K562 (cell line): ENCODE measurements at regions not wholly inside any gene's neighbourhood (a gene's known extent, or its start where the extent isn't known, plus 50 kb on each side); places are given as distances from the start of the nearest gene placed in this dataset.

Experiments
- BACH1 ChIP-seq: fragments of 200-800 bp; sonication (Bioruptor generic); IDR thresholded peaks from 2 replicates; pipeline ENCODE4 v1.6.1; 2016; ENCODE audit warnings: missing genetic modification characterization, missing compliant biosample characterization
- BRF1 ChIP-seq: IDR thresholded peaks from 3 replicates; pipeline ENCODE4 v1.6.1; 2011; ENCODE audit warnings: borderline replicate concordance, mild to moderate bottlenecking; ENCODE audit not compliant: insufficient read length; ENCODE audit errors: extremely low read depth
- CAMTA2 ChIP-seq: fragments of 250-450 bp; sonication (Bioruptor Pico); conservative IDR thresholded peaks from 2 replicates; pipeline ENCODE4 v1.5.1; 2022
- CTCF ChIP-seq, 3 experiments: IDR thresholded peaks in 2 of 3; conservative IDR thresholded peaks in 1 of 3; 2 replicates each; pipeline ENCODE4 v1.5.1; 2011 to 2012; ENCODE audit warnings: low read length in 3 of 3, mild to moderate bottlenecking in 3 of 3, control low read depth in 2 of 3, improper control_type of control experiment in 1 of 3, inconsistent platforms in 1 of 3, low read depth in 1 of 3, mixed read lengths in 1 of 3, moderate library complexity in 1 of 3; ENCODE audit not compliant: insufficient read depth in 2 of 3
- HMBOX1 ChIP-seq: sonication (generic); IDR thresholded peaks from 2 replicates; pipeline ENCODE4 v1.6.1; 2016
- MYC ChIP-seq, 2 experiments: fragments of 250-450 bp in 1 of 2; sonication (Bioruptor Pico) in 1 of 2; IDR thresholded peaks; 2 replicates each; pipeline versions ENCODE4 v1.5.1 to v1.6.1; 2012 to 2021; ENCODE audit warnings: low read depth in 2 of 2, borderline replicate concordance in 1 of 2, improper control_type of control experiment in 1 of 2, low read length in 1 of 2, mild to moderate bottlenecking in 1 of 2, moderate library complexity in 1 of 2
- POLR2A ChIP-seq: fragments of 450-650 bp; conservative IDR thresholded peaks from 2 replicates; pipeline ENCODE4 v1.6.1; 2016
- PRDM10 ChIP-seq: fragments of 450-650 bp; IDR thresholded peaks from 2 replicates; pipeline ENCODE4 v1.6.1; 2018; ENCODE audit not compliant: partially characterized antibody
- SREBF2 ChIP-seq: sonication (generic); formaldehyde crosslinking; IDR thresholded peaks from 2 replicates; pipeline ENCODE4 v1.4.0; 2020; ENCODE audit warnings: mild to moderate bottlenecking, missing genetic modification reagents
- ZBTB34 ChIP-seq: fragments of 250-450 bp; sonication (Bioruptor Pico); IDR thresholded peaks from 2 replicates; pipeline ENCODE4 v1.8.0; 2021; ENCODE audit warnings: mild to moderate bottlenecking, moderate library complexity
- ZNF212 ChIP-seq: fragments of 450-650 bp; formaldehyde crosslinking; IDR thresholded peaks from 2 replicates; pipeline ENCODE4 v1.4.0; 2020; ENCODE audit warnings: mild to moderate bottlenecking
- ZSCAN32 ChIP-seq: fragments of 450-650 bp; formaldehyde crosslinking; IDR thresholded peaks from 2 replicates; pipeline ENCODE4 v1.4.0; 2020; ENCODE audit warnings: mild to moderate bottlenecking, moderate library complexity

GRCh38 chrX:43373032-43373431 is 283.1 kb upstream of the MAOA start:
- TF ChIP-seq HMBOX1 (no peak), SREBF2 (CRISPR knock-in tag) (no peak), MYC (IDR thresholded peaks at IDR 0.05; ENCODE audit: low read depth, low read length) (no peak), MYC (CRISPR knock-in tag; IDR thresholded peaks at IDR 0.05; ENCODE audit: borderline replicate concordance, low read depth) (no peak), BACH1 (no peak), BRF1 (no peak), PRDM10 (no peak), CAMTA2 (no peak), ZSCAN32 (CRISPR knock-in tag) (no peak), ZBTB34 (CRISPR knock-in tag) (no peak), POLR2A (no peak), ZNF212 (CRISPR knock-in tag) (no peak), CTCF (IDR thresholded peaks at IDR 0.05 in 2 of 3, conservative IDR thresholded peaks at IDR 0.05 in 1 of 3; ENCODE audit: insufficient read depth in 2 of 3, low read depth in 1 of 3, low read length in 3 of 3) (no peak)
